Activated CD8-positive, alpha-beta T cell treated with anti-CD3 and anti-CD28 coated beads for 36 hours (primary cell): ENCODE measurements at regions not wholly inside any gene's neighbourhood (a gene's known extent, or its start where the extent isn't known, plus 50 kb on each side); places are given as distances from the start of the nearest gene placed in this dataset.

Source experiments
- ATAC-seq: fragments of 200-7000 bp; cut with Tn5 transposase; one replicate; pipeline ENCODE4 v1.10.0; 2021; ENCODE audit warnings: mild to moderate bottlenecking, moderate library complexity
- CTCF ChIA-PET: fragments of 350-600 bp; sonication (Branson Sonifier 250); formaldehyde crosslinking; loops from one replicate; lab custom pipeline; 2021; ENCODE audit warnings: antibody characterized with exemption; lab: Charles Lee
- POLR2A ChIA-PET: fragments of 350-600 bp; sonication (Branson Sonifier 250); formaldehyde crosslinking; loops from one replicate; lab custom pipeline; 2021; ENCODE audit warnings: antibody characterized with exemption; lab: Charles Lee
- DNase-seq: peaks from one replicate; pipeline ENCODE4 v3.0.0-alpha.2; 2020
- H3K27ac Mint-ChIP-seq: one replicate; pipeline ENCODE4 v1.8.0; 2021; ENCODE audit warnings: mild to moderate bottlenecking, mixed read lengths
- H3K27me3 Mint-ChIP-seq: one replicate; pipeline ENCODE4 v1.8.0; 2021; ENCODE audit warnings: mixed read lengths
- H3K36me3 Mint-ChIP-seq: one replicate; pipeline ENCODE4 v1.8.0; 2021; ENCODE audit warnings: low read depth, mixed read lengths
- H3K4me1 Mint-ChIP-seq: one replicate; pipeline ENCODE4 v1.8.0; 2021; ENCODE audit warnings: low read depth, mixed read lengths
- H3K4me3 Mint-ChIP-seq: one replicate; pipeline ENCODE4 v1.8.0; 2021; ENCODE audit warnings: mild to moderate bottlenecking, moderate library complexity, mixed read lengths
- H3K9me3 Mint-ChIP-seq: one replicate; pipeline ENCODE4 v1.8.0; 2021; ENCODE audit warnings: mixed read lengths
- intact Hi-C: fragments of 100-400 bp; cut with micrococcal nuclease; formaldehyde crosslinking; loops from one replicate; pipeline ENCODE4 v1.10.0; 2022
- TF ChIP-seq, protein P1 (sequence below): fragments of 200-600 bp; IDR thresholded peaks from one replicate; pipeline ENCODE4 v1.8.0; 2022; ENCODE audit warnings: antibody characterized with exemption, mild to moderate bottlenecking

- H3K4me3 Mint-ChIP-seq: peak overlapping the region; percentile 66
- peak overlapping the region; percentile 96 for H3K27ac Mint-ChIP-seq
- H3K4me1 Mint-ChIP-seq: peaks cover 66% of the 10 kb centered on the region
- no peaks in the 10 kb centered on the region for H3K27me3 Mint-ChIP-seq
- DNase-seq (no peak), ATAC-seq (peak; percentile 25)
- ChIA-PET POLR2A (interaction anchor here (1.0 to 2.0 kb wide), 4 partner anchors 10 to 254 kb away, joined by 3 to 8 read pairs (median 4); no protein-coding TSS in a partner anchor), CTCF (interaction anchor here (1.1 to 2.0 kb wide), 4 partner anchors 10 to 254 kb away, joined by 3 to 7 read pairs (median 5); no protein-coding TSS in a partner anchor)
- TF ChIP-seq, protein P1, sequence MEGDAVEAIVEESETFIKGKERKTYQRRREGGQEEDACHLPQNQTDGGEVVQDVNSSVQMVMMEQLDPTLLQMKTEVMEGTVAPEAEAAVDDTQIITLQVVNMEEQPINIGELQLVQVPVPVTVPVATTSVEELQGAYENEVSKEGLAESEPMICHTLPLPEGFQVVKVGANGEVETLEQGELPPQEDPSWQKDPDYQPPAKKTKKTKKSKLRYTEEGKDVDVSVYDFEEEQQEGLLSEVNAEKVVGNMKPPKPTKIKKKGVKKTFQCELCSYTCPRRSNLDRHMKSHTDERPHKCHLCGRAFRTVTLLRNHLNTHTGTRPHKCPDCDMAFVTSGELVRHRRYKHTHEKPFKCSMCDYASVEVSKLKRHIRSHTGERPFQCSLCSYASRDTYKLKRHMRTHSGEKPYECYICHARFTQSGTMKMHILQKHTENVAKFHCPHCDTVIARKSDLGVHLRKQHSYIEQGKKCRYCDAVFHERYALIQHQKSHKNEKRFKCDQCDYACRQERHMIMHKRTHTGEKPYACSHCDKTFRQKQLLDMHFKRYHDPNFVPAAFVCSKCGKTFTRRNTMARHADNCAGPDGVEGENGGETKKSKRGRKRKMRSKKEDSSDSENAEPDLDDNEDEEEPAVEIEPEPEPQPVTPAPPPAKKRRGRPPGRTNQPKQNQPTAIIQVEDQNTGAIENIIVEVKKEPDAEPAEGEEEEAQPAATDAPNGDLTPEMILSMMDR: no peak
- H3K36me3 Mint-ChIP-seq: no peaks in the 10 kb centered on the region
- H3K9me3 Mint-ChIP-seq: peaks cover 5% of the 10 kb centered on the region
- intact Hi-C loops: no loop called here
Observed at GRCh38 chr14:97723819-97724218, 926.6 kb downstream of the VRK1 start.

DNA sequence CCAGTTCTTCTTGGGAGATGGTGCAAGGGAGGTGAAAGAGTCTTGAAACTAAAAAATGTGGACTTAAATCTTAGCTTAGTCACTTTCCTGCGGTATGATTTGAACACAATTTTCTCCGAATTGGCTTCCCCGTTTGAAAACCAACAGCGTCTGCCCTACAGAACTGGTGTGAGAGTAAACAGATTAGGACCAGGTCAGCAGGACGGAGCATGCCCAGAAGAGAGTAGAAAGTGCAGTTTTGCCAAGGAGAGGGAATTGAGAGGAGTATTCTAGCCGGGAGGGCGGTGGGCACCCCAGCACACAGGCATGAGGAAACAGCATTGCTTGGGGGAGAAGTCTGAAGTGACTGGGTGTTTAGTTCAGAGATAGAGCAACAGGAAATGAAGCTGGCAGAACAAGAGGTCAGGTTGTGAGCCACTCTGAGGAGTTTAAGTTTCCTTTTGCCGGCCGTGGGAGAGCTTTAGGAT lies 927.1 kb downstream of the VRK1 start:
- Mint-ChIP-seq H3K36me3 (no peaks in the 10 kb centered on the region), H3K4me3 (peak overlapping the region; percentile 66), H3K27me3 (no peaks in the 10 kb centered on the region), H3K4me1 (peaks cover 62% of the 10 kb centered on the region), H3K9me3 (peaks cover 5% of the 10 kb centered on the region), H3K27ac (peak overlapping the region; percentile 96)
- POLR2A ChIA-PET: interaction anchor here (0.6 to 2.0 kb wide), 8 partner anchors 11 to 1606 kb away, joined by 3 to 8 read pairs (median 4); no protein-coding TSS in a partner anchor
- peak; percentile 66 for DNase-seq
- TF ChIP-seq, protein P1: no peak
- ATAC-seq: peak; percentile 93
- CTCF ChIA-PET: interaction anchor here (0.9 to 2.0 kb wide), 6 partner anchors 9 to 266 kb away, joined by 3 to 7 read pairs (median 4); no protein-coding TSS in a partner anchor
- intact Hi-C loops: no loop called here

DNA sequence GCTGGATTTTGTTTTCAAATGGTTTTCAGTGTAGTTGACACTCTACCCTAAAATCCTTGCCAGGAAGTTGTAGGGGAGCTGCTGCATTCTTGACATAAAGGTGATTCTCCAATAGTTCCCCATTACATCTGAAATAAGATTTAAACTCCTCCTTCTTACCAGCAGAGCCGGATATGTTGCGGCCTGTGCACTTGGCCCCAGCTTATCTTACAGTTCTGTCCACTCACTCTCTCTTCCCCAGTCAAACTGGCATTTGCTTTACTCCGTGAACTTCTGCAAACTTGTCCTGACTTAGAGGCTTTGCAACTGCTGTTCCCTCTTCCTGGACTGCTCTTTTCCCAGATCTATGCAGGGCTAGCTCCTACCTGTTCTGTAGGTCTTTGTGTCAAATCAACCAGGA lies 929.5 kb downstream of the VRK1 start:
- DNase-seq (no peak), ATAC-seq (no peak)
- ChIA-PET CTCF (no interaction called here), POLR2A (no interaction called here)
- Mint-ChIP-seq H3K9me3 (no peaks in the 10 kb centered on the region), H3K27ac (peak overlapping the region; percentile 25), H3K27me3 (no peaks in the 10 kb centered on the region), H3K36me3 (no peaks in the 10 kb centered on the region), H3K4me1 (peaks cover 54% of the 10 kb centered on the region), H3K4me3 (no peak overlapping the region)
- TF ChIP-seq, protein P1: no peak
- intact Hi-C loops: no loop called here

GRCh38 chr14:97730706-97731105 lies 933.5 kb downstream of the VRK1 start:
- POLR2A ChIA-PET: no interaction called here
- H3K27ac Mint-ChIP-seq: no peak overlapping the region
- H3K9me3 Mint-ChIP-seq: no peaks in the 10 kb centered on the region
- H3K36me3 Mint-ChIP-seq: no peaks in the 10 kb centered on the region
- no peak overlapping the region for H3K4me3 Mint-ChIP-seq
- H3K4me1 Mint-ChIP-seq: peaks cover 27% of the 10 kb centered on the region
- no peak for ATAC-seq
- intact Hi-C loops: no loop called here
- no peaks in the 10 kb centered on the region for H3K27me3 Mint-ChIP-seq
- CTCF ChIA-PET: no interaction called here
- no peak for DNase-seq
- TF ChIP-seq, protein P1: no peak

DNA sequence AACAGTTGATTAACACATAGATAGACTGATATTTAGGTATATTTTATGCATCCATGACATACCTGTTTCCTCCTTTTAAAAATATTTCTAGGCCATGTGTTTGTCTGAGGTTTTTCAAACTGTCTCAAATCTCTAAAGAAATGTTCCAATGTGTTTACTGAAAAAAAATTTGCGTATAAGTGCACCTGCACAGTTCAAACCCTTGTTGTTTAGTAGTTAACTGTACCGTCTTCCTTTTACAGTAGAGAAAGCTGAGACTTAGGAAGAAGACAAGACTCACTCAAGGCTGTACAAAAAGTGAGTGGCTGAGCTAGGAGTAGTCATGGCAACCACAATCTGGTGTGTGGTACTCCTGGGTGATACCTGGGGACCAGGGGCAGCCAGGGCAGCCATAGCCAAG lies 934.6 kb downstream of the VRK1 start:
- no peaks in the 10 kb centered on the region for H3K36me3 Mint-ChIP-seq
- POLR2A ChIA-PET: no interaction called here
- CTCF ChIA-PET: no interaction called here
- DNase-seq: no peak
- peaks cover 18% of the 10 kb centered on the region for H3K4me1 Mint-ChIP-seq
- H3K27me3 Mint-ChIP-seq: no peaks in the 10 kb centered on the region
- TF ChIP-seq, protein P1: no peak
- intact Hi-C loops: no loop called here
- H3K27ac Mint-ChIP-seq: no peak overlapping the region
- no peak for ATAC-seq
- no peaks in the 10 kb centered on the region for H3K9me3 Mint-ChIP-seq
- no peak overlapping the region for H3K4me3 Mint-ChIP-seq
